Mesendoderm (in vitro differentiated cells): ENCODE measurements at regions not wholly inside any gene's neighbourhood (a gene's known extent, or its start where the extent isn't known, plus 50 kb on each side); places are given as distances from the start of the nearest gene placed in this dataset.
A peak's percentile ranks its signal among the peaks of the same experiment; 100 is the strongest.

Experiments used
- DNase-seq: peaks from one replicate; pipeline ENCODE4 v3.0.0; 2013
- H2AK5ac ChIP-seq: 2 replicates; pipeline ENCODE4 v1.6.1; 2013; ENCODE audit warnings: low read length, inconsistent platforms
- H2BK120ac ChIP-seq: 2 replicates; pipeline ENCODE4 v1.6.1; 2013; ENCODE audit warnings: low read depth, mild to moderate bottlenecking, low read length, moderate library complexity, mixed read lengths
- H2BK15ac ChIP-seq: replicated peaks from 2 replicates; pipeline ENCODE4 v1.6.1; 2013; ENCODE audit warnings: low read depth, mild to moderate bottlenecking, moderate library complexity
- H2BK5ac ChIP-seq: 2 replicates; pipeline ENCODE4 v1.6.1; 2013; ENCODE audit warnings: low read length, inconsistent platforms
- H3K18ac ChIP-seq: 2 replicates; pipeline ENCODE4 v1.6.1; 2013; ENCODE audit warnings: mild to moderate bottlenecking, low read length, mixed read lengths
- H3K23ac ChIP-seq: one replicate; pipeline ENCODE4 v1.6.1; 2013; ENCODE audit warnings: low read length
- H3K27ac ChIP-seq: 2 replicates; pipeline ENCODE4 v1.5.1; 2013; ENCODE audit warnings: low read depth, mild to moderate bottlenecking, inconsistent platforms, low read length, moderate library complexity
- H3K27me3 ChIP-seq: 2 replicates; pipeline ENCODE4 v1.6.1; 2013; ENCODE audit warnings: low read length, control low read depth, mild to moderate bottlenecking, inconsistent platforms; ENCODE audit not compliant: insufficient read depth, poor library complexity
- H3K36me3 ChIP-seq: 2 replicates; pipeline ENCODE4 v1.6.1; 2013; ENCODE audit warnings: low read length, inconsistent platforms; ENCODE audit not compliant: control insufficient read depth, insufficient read depth
- H3K4ac ChIP-seq: one replicate; pipeline ENCODE4 v1.6.1; 2013; ENCODE audit warnings: low read depth, mild to moderate bottlenecking, low read length, moderate library complexity
- H3K4me1 ChIP-seq: 2 replicates; pipeline ENCODE4 v1.6.1; 2013; ENCODE audit warnings: low read depth, low read length, inconsistent platforms; ENCODE audit not compliant: control insufficient read depth
- H3K4me2 ChIP-seq: 2 replicates; pipeline ENCODE4 v1.6.1; 2013; ENCODE audit warnings: low read length
- H3K4me3 ChIP-seq: 2 replicates; pipeline ENCODE4 v1.5.1; 2013; ENCODE audit warnings: mild to moderate bottlenecking, low read length
- H3K56ac ChIP-seq: one replicate; pipeline ENCODE4 v1.6.1; 2013; ENCODE audit warnings: low read length
- H3K79me1 ChIP-seq: 2 replicates; pipeline ENCODE4 v1.6.1; 2013; ENCODE audit warnings: low read length, inconsistent platforms
- H3K79me2 ChIP-seq: 2 replicates; pipeline ENCODE4 v1.6.1; 2013; ENCODE audit warnings: mild to moderate bottlenecking, low read length; ENCODE audit not compliant: control insufficient read depth, insufficient read depth
- H3K9ac ChIP-seq: 2 replicates; pipeline ENCODE4 v1.6.1; 2013; ENCODE audit warnings: low read length, inconsistent platforms
- H4K5ac ChIP-seq: one replicate; pipeline ENCODE4 v1.6.1; 2013; ENCODE audit warnings: low read length
- H4K8ac ChIP-seq: one replicate; pipeline ENCODE4 v1.6.1; 2013; ENCODE audit warnings: low read depth, mild to moderate bottlenecking, control low read depth, low read length, moderate library complexity
- WGBS: extraction: QIAGEN DNeasy Blood & Tissue Kit; methylation state at CpG from one replicate; pipeline ENCODE4 v1.1.7; 2013; ENCODE audit warnings: low lambda C conversion rate, missing lambda C conversion rate; ENCODE audit not compliant: insufficient coverage; ENCODE audit errors: extremely low coverage; 5-methylcytosine and 5-hydroxymethylcytosine counted together

DNA sequence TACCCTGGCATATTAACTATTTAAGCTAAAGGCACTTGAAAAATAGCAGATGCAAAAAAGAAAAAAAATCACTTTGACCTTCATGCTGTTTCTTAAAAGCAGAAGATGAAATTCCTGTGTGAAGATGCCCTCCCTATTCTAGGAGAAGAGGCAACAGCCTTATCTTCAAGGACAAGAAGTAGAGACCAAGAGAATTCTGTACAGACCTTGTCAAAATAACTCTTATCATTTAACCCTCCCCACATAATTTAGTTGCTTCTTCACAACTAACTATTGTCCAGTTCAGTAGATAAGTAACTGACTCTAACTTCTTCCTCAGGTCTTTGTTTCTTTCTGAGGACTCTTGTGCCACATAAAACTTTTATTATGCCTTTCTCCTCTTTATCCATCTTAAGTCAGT is 72.0 kb upstream of the MARCHF10 start:
- H3K23ac ChIP-seq = no peak overlapping the region
- no peak overlapping the region for H4K5ac ChIP-seq
- H3K4me2 ChIP-seq = no peak overlapping the region
- no peak overlapping the region for H3K18ac ChIP-seq
- no peaks in the 10 kb centered on the region for H3K27me3 ChIP-seq
- H3K79me2 ChIP-seq = no peaks in the 10 kb centered on the region
- no peak overlapping the region for H3K27ac ChIP-seq
- no peaks in the 10 kb centered on the region for H3K36me3 ChIP-seq
- H2BK15ac ChIP-seq = no peak overlapping the region
- H2BK120ac ChIP-seq = no peak overlapping the region
- H2AK5ac ChIP-seq = no peak overlapping the region
- H4K8ac ChIP-seq = no peak overlapping the region
- H3K79me1 ChIP-seq = no peaks in the 10 kb centered on the region
- H3K9ac ChIP-seq = no peak overlapping the region
- no peak for DNase-seq
- H3K4ac ChIP-seq = no peak overlapping the region
- H2BK5ac ChIP-seq = no peak overlapping the region
- H3K56ac ChIP-seq = no peak overlapping the region
- H3K4me3 ChIP-seq = no peak overlapping the region
- H3K4me1 ChIP-seq = no peaks in the 10 kb centered on the region

DNA sequence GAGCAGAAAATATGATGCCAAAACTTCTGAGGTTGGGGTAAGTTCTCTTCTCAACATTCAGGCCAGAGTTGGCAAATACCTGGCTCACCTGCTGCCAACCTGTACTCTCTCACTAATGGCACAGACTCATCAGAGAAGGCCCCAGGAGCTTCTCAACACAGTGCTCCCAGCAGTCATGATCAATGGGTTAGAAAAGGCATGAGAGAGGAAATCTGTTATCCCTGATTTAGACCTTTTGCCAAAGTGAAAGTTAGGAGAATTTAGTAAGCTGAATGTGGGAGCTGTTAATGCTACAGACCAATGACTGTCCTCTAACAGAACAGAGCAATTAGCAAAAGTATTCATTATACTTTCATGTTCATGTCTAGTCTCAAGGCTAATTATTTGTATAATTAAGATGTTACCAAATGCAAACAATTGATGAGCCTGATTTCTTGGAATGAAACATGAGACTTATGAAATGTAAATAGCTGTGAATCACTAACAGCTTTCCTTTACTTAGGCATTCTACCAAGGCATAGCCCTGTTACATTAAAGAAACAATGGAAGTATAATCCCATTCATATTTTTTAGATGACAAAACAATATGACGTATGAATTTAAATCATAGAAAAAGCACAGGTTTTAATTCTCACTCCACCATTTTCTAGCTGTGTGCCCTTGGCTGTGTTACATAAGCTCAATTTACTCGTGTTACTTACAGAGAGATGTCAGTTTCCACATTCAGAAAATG is 68.7 kb upstream of the MARCHF10 start:
- no peaks in the 10 kb centered on the region for H3K36me3 ChIP-seq
- no peak overlapping the region for H3K56ac ChIP-seq
- no peak overlapping the region for H4K5ac ChIP-seq
- no peak overlapping the region for H3K27ac ChIP-seq
- no peaks in the 10 kb centered on the region for H3K4me1 ChIP-seq
- H3K9ac ChIP-seq = no peak overlapping the region
- no peak overlapping the region for H2AK5ac ChIP-seq
- DNase-seq = no peak
- H3K4ac ChIP-seq = no peak overlapping the region
- H4K8ac ChIP-seq = no peak overlapping the region
- no peak overlapping the region for H3K23ac ChIP-seq
- no peak overlapping the region for H3K4me3 ChIP-seq
- no peak overlapping the region for H3K4me2 ChIP-seq
- H2BK15ac ChIP-seq = no peak overlapping the region
- no peaks in the 10 kb centered on the region for H3K79me1 ChIP-seq
- H3K18ac ChIP-seq = no peak overlapping the region
- no peak overlapping the region for H2BK120ac ChIP-seq
- no CpG with 5 or more reads among the region's 2 CpGs for WGBS
- no peak overlapping the region for H2BK5ac ChIP-seq
- H3K79me2 ChIP-seq = no peaks in the 10 kb centered on the region
- no peaks in the 10 kb centered on the region for H3K27me3 ChIP-seq

GRCh38 chr17:62876063-62876462 is 67.9 kb upstream of the MARCHF10 start:
- no peaks in the 10 kb centered on the region for H3K27me3 ChIP-seq

DNA sequence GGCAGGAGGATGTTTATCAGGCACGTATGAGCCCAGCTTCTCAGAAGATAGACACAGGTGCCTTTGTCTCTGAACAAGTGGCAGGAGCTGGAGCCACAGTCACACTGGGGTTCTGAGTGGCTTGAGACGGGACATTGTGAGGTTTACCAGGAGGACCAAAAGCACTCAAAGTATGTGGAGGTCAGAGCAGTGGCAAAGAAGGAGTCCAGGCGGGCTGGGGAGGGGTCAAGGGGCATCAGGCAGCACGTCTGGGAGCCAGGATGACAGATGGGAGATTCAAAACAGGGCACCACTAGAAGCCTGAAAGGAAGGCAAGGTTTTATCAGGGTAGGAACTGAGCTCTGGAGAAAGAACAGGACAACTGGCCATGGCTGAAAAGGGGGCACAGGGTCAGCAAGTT is 67.2 kb upstream of the MARCHF10 start:
- H3K4me2 ChIP-seq = no peak overlapping the region
- H2BK15ac ChIP-seq = no peak overlapping the region
- no peak overlapping the region for H4K8ac ChIP-seq
- H2BK120ac ChIP-seq = no peak overlapping the region
- no peak overlapping the region for H3K4ac ChIP-seq
- DNase-seq = no peak
- no peak overlapping the region for H3K56ac ChIP-seq
- H3K9ac ChIP-seq = no peak overlapping the region
- no peak overlapping the region for H4K5ac ChIP-seq
- no peak overlapping the region for H2BK5ac ChIP-seq
- no peaks in the 10 kb centered on the region for H3K27me3 ChIP-seq
- H3K27ac ChIP-seq = no peak overlapping the region
- H3K18ac ChIP-seq = no peak overlapping the region
- H3K4me3 ChIP-seq = no peak overlapping the region
- no peaks in the 10 kb centered on the region for H3K4me1 ChIP-seq
- H3K79me2 ChIP-seq = no peaks in the 10 kb centered on the region
- H3K79me1 ChIP-seq = no peaks in the 10 kb centered on the region
- WGBS = no CpG with 5 or more reads among the region's 4 CpGs
- H3K36me3 ChIP-seq = no peaks in the 10 kb centered on the region
- no peak overlapping the region for H2AK5ac ChIP-seq
- no peak overlapping the region for H3K23ac ChIP-seq

More at GRCh38 chr17:62876063-62876462, 67.9 kb upstream of the MARCHF10 start:
- Histone ChIP-seq H2BK120ac (no peak overlapping the region), H2BK15ac (no peak overlapping the region), H3K4me3 (no peak overlapping the region), H3K79me1 (no peaks in the 10 kb centered on the region), H3K79me2 (no peaks in the 10 kb centered on the region), H2BK5ac (no peak overlapping the region), H3K36me3 (no peaks in the 10 kb centered on the region), H3K4me2 (no peak overlapping the region), H3K23ac (no peak overlapping the region), H3K4me1 (no peaks in the 10 kb centered on the region), H3K56ac (no peak overlapping the region), H3K27ac (no peak overlapping the region), H2AK5ac (no peak overlapping the region), H3K9ac (no peak overlapping the region), H3K4ac (no peak overlapping the region), H4K8ac (no peak overlapping the region), H4K5ac (no peak overlapping the region), H3K18ac (no peak overlapping the region)
- no peak for DNase-seq
- no CpG with 5 or more reads among the region's 2 CpGs for WGBS

- no peak overlapping the region for H3K27ac ChIP-seq
- peak; percentile 23 for DNase-seq
Observed at GRCh38 chr17:62871291-62871690, 63.2 kb upstream of the MARCHF10 start.

DNA sequence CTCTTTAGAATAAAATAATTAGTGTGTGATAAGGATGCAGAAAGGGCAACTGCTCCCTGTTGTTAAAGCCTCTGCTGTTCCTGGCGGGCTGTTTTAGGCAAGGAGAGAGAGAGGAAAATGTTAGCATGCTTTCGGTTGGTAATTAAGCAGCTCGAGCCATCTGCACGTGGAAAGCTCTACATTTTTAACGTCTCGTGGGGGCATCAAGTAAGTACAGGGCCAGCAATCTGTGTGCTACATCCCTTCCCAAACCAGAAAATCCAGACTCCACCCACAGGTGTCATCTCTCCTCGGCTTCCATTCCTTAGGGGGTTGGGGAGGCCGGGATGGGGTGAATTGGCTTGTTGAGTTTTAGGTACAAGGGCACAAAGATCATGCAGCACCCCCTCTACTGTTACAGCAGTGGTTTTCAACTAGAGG is 62.4 kb upstream of the MARCHF10 start:
- Histone ChIP-seq H3K79me2 (no peaks in the 10 kb centered on the region), H3K4me2 (no peak overlapping the region), H3K23ac (no peak overlapping the region), H3K18ac (no peak overlapping the region), H3K4ac (no peak overlapping the region), H3K9ac (no peak overlapping the region), H2AK5ac (no peak overlapping the region), H2BK5ac (no peak overlapping the region), H4K5ac (no peak overlapping the region), H4K8ac (no peak overlapping the region), H3K27ac (no peak overlapping the region), H3K36me3 (no peaks in the 10 kb centered on the region), H3K27me3 (no peaks in the 10 kb centered on the region), H2BK15ac (no peak overlapping the region), H3K4me3 (no peak overlapping the region), H3K79me1 (no peaks in the 10 kb centered on the region), H3K4me1 (no peaks in the 10 kb centered on the region), H3K56ac (no peak overlapping the region), H2BK120ac (no peak overlapping the region)
- WGBS = no CpG with 5 or more reads among the region's 8 CpGs
- peak; percentile 47 for DNase-seq

More at GRCh38 chr17:62871291-62871690, 63.2 kb upstream of the MARCHF10 start:
- Histone ChIP-seq H2AK5ac (no peak overlapping the region), H3K56ac (no peak overlapping the region), H2BK5ac (no peak overlapping the region), H2BK15ac (no peak overlapping the region), H3K79me2 (no peaks in the 10 kb centered on the region), H3K4me1 (no peaks in the 10 kb centered on the region), H3K27me3 (no peaks in the 10 kb centered on the region), H3K18ac (no peak overlapping the region), H3K36me3 (no peaks in the 10 kb centered on the region), H3K9ac (no peak overlapping the region), H3K79me1 (no peaks in the 10 kb centered on the region), H3K23ac (no peak overlapping the region), H4K8ac (no peak overlapping the region), H3K4me2 (no peak overlapping the region), H3K4me3 (no peak overlapping the region), H3K4ac (no peak overlapping the region), H4K5ac (no peak overlapping the region), H2BK120ac (no peak overlapping the region)
- no CpG with 5 or more reads among the region's 5 CpGs for WGBS
